ENCODE measurements at regions not wholly inside any gene's neighbourhood (a gene's known extent, or its start where the extent isn't known, plus 50 kb on each side); places are given as distances from the start of the nearest gene placed in this dataset.

GRCh38 chr15:97875513-97876280, 84.8 kb upstream of the ARRDC4 start:
- no peaks in the 10 kb centered on the region for H3K4me1 Mint-ChIP-seq
- peaks cover 22% of the 10 kb centered on the region for H3K9me3 Mint-ChIP-seq
- H3K36me3 Mint-ChIP-seq (ENCODE audit: low read depth): no peaks in the 10 kb centered on the region
- no peak overlapping the region for H3K27ac Mint-ChIP-seq
- TF ChIP-seq, protein P1, sequence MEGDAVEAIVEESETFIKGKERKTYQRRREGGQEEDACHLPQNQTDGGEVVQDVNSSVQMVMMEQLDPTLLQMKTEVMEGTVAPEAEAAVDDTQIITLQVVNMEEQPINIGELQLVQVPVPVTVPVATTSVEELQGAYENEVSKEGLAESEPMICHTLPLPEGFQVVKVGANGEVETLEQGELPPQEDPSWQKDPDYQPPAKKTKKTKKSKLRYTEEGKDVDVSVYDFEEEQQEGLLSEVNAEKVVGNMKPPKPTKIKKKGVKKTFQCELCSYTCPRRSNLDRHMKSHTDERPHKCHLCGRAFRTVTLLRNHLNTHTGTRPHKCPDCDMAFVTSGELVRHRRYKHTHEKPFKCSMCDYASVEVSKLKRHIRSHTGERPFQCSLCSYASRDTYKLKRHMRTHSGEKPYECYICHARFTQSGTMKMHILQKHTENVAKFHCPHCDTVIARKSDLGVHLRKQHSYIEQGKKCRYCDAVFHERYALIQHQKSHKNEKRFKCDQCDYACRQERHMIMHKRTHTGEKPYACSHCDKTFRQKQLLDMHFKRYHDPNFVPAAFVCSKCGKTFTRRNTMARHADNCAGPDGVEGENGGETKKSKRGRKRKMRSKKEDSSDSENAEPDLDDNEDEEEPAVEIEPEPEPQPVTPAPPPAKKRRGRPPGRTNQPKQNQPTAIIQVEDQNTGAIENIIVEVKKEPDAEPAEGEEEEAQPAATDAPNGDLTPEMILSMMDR (IDR thresholded peaks at IDR 0.05): no peak
- H3K4me3 Mint-ChIP-seq: no peak overlapping the region
- DNase-seq: no peak
- peaks cover 13% of the 10 kb centered on the region for H3K27me3 Mint-ChIP-seq (ENCODE audit: low read depth, poor library complexity)

GRCh38 chr15:97876281-97876675, 84.2 kb upstream of the ARRDC4 start:
- no peak for DNase-seq
- H3K9me3 Mint-ChIP-seq: peaks cover 19% of the 10 kb centered on the region
- H3K36me3 Mint-ChIP-seq (ENCODE audit: low read depth): no peaks in the 10 kb centered on the region
- peaks cover under 1% of the 10 kb centered on the region for H3K4me1 Mint-ChIP-seq
- no peak overlapping the region for H3K4me3 Mint-ChIP-seq
- TF ChIP-seq, protein P1 (IDR thresholded peaks at IDR 0.05): no peak
- H3K27me3 Mint-ChIP-seq (ENCODE audit: low read depth, poor library complexity): peaks cover 13% of the 10 kb centered on the region
- H3K27ac Mint-ChIP-seq: no peak overlapping the region

GRCh38 chr15:97881346-97881965, 79.0 kb upstream of the ARRDC4 start:
- H3K4me3 Mint-ChIP-seq: no peak overlapping the region
- peaks cover 12% of the 10 kb centered on the region for H3K9me3 Mint-ChIP-seq
- DNase-seq: no peak
- peaks cover 24% of the 10 kb centered on the region for H3K27me3 Mint-ChIP-seq (ENCODE audit: low read depth, poor library complexity)
- no peaks in the 10 kb centered on the region for H3K36me3 Mint-ChIP-seq (ENCODE audit: low read depth)
- TF ChIP-seq, protein P1 (IDR thresholded peaks at IDR 0.05): no peak
- H3K4me1 Mint-ChIP-seq: peaks cover 5% of the 10 kb centered on the region
- H3K27ac Mint-ChIP-seq: no peak overlapping the region

GRCh38 chr15:97884513-97885131, 75.9 kb upstream of the ARRDC4 start:
- DNase-seq: no peak
- no peak overlapping the region for H3K27ac Mint-ChIP-seq

GRCh38 chr15:97890307-97890706, 70.2 kb upstream of the ARRDC4 start:
- Mint-ChIP-seq H3K27ac (no peak overlapping the region), H3K27me3 (ENCODE audit: low read depth, poor library complexity) (peaks cover 3% of the 10 kb centered on the region), H3K4me3 (no peak overlapping the region), H3K9me3 (no peaks in the 10 kb centered on the region), H3K36me3 (ENCODE audit: low read depth) (no peaks in the 10 kb centered on the region), H3K4me1 (no peaks in the 10 kb centered on the region)
- TF ChIP-seq, protein P1 (IDR thresholded peaks at IDR 0.05): no peak
- DNase-seq: no peak

More at GRCh38 chr15:97884513-97885131, 75.9 kb upstream of the ARRDC4 start:
- Mint-ChIP-seq H3K9me3 (peaks cover 8% of the 10 kb centered on the region), H3K36me3 (ENCODE audit: low read depth) (no peaks in the 10 kb centered on the region), H3K27me3 (ENCODE audit: low read depth, poor library complexity) (peaks cover 15% of the 10 kb centered on the region), H3K4me1 (peaks cover 5% of the 10 kb centered on the region), H3K4me3 (no peak overlapping the region)
- TF ChIP-seq, protein P1 (IDR thresholded peaks at IDR 0.05): no peak
